ENCODE measurements at regions not wholly inside any gene's neighbourhood (a gene's known extent, or its start where the extent isn't known, plus 50 kb on each side); places are given as distances from the start of the nearest gene placed in this dataset.
"Not testable (repeated sequence)": the region's sequence is repeated elsewhere in the genome, so short reads cannot be mapped to it uniquely, and the experiment has no call there.

- no peak for DNase-seq
Measured at GRCh38 chr4:114306946-114307345, 291.7 kb upstream of the UGT8 start.

GRCh38 chr4:114310296-114310925, 288.2 kb upstream of the UGT8 start:
- no peak for DNase-seq

GRCh38 chr4:114311787-114312186, 286.8 kb upstream of the UGT8 start:
- no peak for DNase-seq

GRCh38 chr4:114312338-114312737, 286.3 kb upstream of the UGT8 start:
- DNase-seq, result no peak

GRCh38 chr4:114316789-114317188, 281.8 kb upstream of the UGT8 start:
- no peak for DNase-seq

GRCh38 chr4:114317564-114317963, 281.0 kb upstream of the UGT8 start:
- DNase-seq, result no peak

- DNase-seq, result no peak
Measured at GRCh38 chr4:114318309-114318708, 280.3 kb upstream of the UGT8 start.

GRCh38 chr4:114320126-114320525, 278.5 kb upstream of the UGT8 start:
- no peak for DNase-seq

GRCh38 chr4:114321366-114321765, 277.2 kb upstream of the UGT8 start:
- DNase-seq, result no peak

GRCh38 chr4:114323841-114324240, 274.8 kb upstream of the UGT8 start:
- no peak for DNase-seq

GRCh38 chr4:114326358-114326757, 272.2 kb upstream of the UGT8 start:
- DNase-seq, result no peak

- no peak for DNase-seq
Measured at GRCh38 chr4:114332119-114332518, 266.5 kb upstream of the UGT8 start.

- DNase-seq, result not testable (repeated sequence)
Measured at GRCh38 chr4:114334363-114334762, 264.2 kb upstream of the UGT8 start.

GRCh38 chr4:114334884-114335330, 263.7 kb upstream of the UGT8 start:
- no peak for DNase-seq

GRCh38 chr4:114335339-114335738, 263.3 kb upstream of the UGT8 start:
- DNase-seq, result no peak

GRCh38 chr4:114343015-114343414, 255.6 kb upstream of the UGT8 start:
- DNase-seq, result no peak

GRCh38 chr4:114349543-114350175, 248.9 kb upstream of the UGT8 start:
- no peak for DNase-seq

- no peak for DNase-seq
Measured at GRCh38 chr4:114358901-114359300, 239.7 kb upstream of the UGT8 start.

- no peak for DNase-seq
Measured at GRCh38 chr4:114361249-114361648, 237.4 kb upstream of the UGT8 start.

- no peak for DNase-seq
Measured at GRCh38 chr4:114364857-114365256, 233.8 kb upstream of the UGT8 start.

GRCh38 chr4:114365591-114365990, 233.0 kb upstream of the UGT8 start:
- no peak for DNase-seq

- no peak for DNase-seq
Measured at GRCh38 chr4:114366368-114366767, 232.2 kb upstream of the UGT8 start.

- no peak for DNase-seq
Measured at GRCh38 chr4:114368751-114369150, 229.9 kb upstream of the UGT8 start.

- no peak for DNase-seq
Measured at GRCh38 chr4:114373508-114373907, 225.1 kb upstream of the UGT8 start.

- no peak for DNase-seq
Measured at GRCh38 chr4:114378305-114378903, 220.2 kb upstream of the UGT8 start.

Measured in DMS79 (cell line).